ENCODE measurements at regions not wholly inside any gene's neighbourhood (a gene's known extent, or its start where the extent isn't known, plus 50 kb on each side); places are given as distances from the start of the nearest gene placed in this dataset.
"Not testable (repeated sequence)": the region's sequence is repeated elsewhere in the genome, so short reads cannot be mapped to it uniquely, and the experiment has no call there.

- CTCF ChIA-PET, result interaction anchor here (0.6 kb wide), 1 partner anchor 14 kb away, joined by 3 read pairs; no protein-coding TSS in a partner anchor
- H3K4me1 Mint-ChIP-seq, result no peaks in the 10 kb centered on the region
- ATAC-seq (no peak), DNase-seq (no peak)
- peaks cover 6% of the 10 kb centered on the region for H3K27me3 Mint-ChIP-seq
- H3K27ac Mint-ChIP-seq, result no peak overlapping the region
- H3K4me3 Mint-ChIP-seq, result no peak overlapping the region
- H3K9me3 Mint-ChIP-seq (ENCODE audit: low read depth), result no peaks in the 10 kb centered on the region
- no peaks in the 10 kb centered on the region for H3K36me3 Mint-ChIP-seq
Observed at GRCh38 chr5:83001796-83002381, 75.3 kb downstream of the TMEM167A start.

GRCh38 chr5:83000922-83001321, 76.3 kb downstream of the TMEM167A start:
- CTCF ChIA-PET, result no interaction called here
- Mint-ChIP-seq H3K27ac (no peak overlapping the region), H3K9me3 (ENCODE audit: low read depth) (no peaks in the 10 kb centered on the region), H3K4me3 (no peak overlapping the region), H3K27me3 (peaks cover 6% of the 10 kb centered on the region), H3K36me3 (no peaks in the 10 kb centered on the region), H3K4me1 (no peaks in the 10 kb centered on the region)
- DNase-seq (no peak), ATAC-seq (no peak)

- Mint-ChIP-seq H3K27ac (no peak overlapping the region), H3K4me1 (no peaks in the 10 kb centered on the region), H3K4me3 (no peak overlapping the region), H3K36me3 (no peaks in the 10 kb centered on the region), H3K27me3 (peaks cover 6% of the 10 kb centered on the region), H3K9me3 (ENCODE audit: low read depth) (no peaks in the 10 kb centered on the region)
- ATAC-seq (no peak), DNase-seq (no peak)
- CTCF ChIA-PET, result no interaction called here
Observed at GRCh38 chr5:83000428-83000827, 76.8 kb downstream of the TMEM167A start.

GRCh38 chr5:82993416-82993815, 83.8 kb downstream of the TMEM167A start:
- no peaks in the 10 kb centered on the region for H3K36me3 Mint-ChIP-seq
- DNase-seq (no peak), ATAC-seq (no peak)
- no peaks in the 10 kb centered on the region for H3K9me3 Mint-ChIP-seq (ENCODE audit: low read depth)
- H3K27me3 Mint-ChIP-seq, result no peaks in the 10 kb centered on the region
- H3K4me1 Mint-ChIP-seq, result no peaks in the 10 kb centered on the region
- no peak overlapping the region for H3K4me3 Mint-ChIP-seq
- CTCF ChIA-PET, result no interaction called here
- H3K27ac Mint-ChIP-seq, result no peak overlapping the region

GRCh38 chr5:82992646-82993045, 84.5 kb downstream of the TMEM167A start:
- Mint-ChIP-seq H3K36me3 (no peaks in the 10 kb centered on the region), H3K4me3 (no peak overlapping the region), H3K27ac (no peak overlapping the region), H3K9me3 (ENCODE audit: low read depth) (no peaks in the 10 kb centered on the region), H3K4me1 (no peaks in the 10 kb centered on the region), H3K27me3 (no peaks in the 10 kb centered on the region)
- CTCF ChIA-PET, result no interaction called here
- ATAC-seq (no peak), DNase-seq (no peak)

DNA sequence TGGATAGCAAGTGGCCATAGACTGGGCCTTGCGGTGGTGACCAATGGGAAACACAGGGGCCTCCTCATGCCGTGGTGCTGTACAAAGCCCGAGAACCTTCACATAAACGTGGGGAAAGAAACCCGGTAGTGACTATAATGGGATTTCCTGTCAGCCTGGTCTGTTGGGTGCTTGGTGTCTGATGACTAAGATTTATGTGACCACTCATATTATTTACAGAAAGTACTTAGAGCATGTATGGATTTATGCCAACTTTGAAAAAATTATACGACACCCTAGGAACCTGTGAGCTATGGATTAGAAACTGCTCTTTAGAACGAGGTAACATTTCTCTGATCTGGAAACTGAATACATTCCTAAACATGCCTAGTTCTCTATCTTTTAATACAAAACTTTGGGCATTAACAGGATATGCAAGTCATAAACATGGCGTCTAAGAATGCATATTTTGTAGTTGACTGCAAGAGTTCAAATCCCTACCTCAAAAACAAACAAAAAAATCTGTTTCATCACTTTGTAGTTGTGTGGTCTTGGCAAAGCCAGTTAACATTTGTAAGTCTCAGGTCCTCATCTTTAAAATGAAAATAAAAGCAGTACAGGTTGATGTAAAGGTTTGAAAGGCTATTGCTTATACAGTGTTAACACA, 85.4 kb downstream of the TMEM167A start:
- ATAC-seq (no peak), DNase-seq (no peak)
- H3K27ac Mint-ChIP-seq, result no peak overlapping the region
- H3K36me3 Mint-ChIP-seq, result no peaks in the 10 kb centered on the region
- H3K4me1 Mint-ChIP-seq, result no peaks in the 10 kb centered on the region
- H3K4me3 Mint-ChIP-seq, result no peak overlapping the region
- no peaks in the 10 kb centered on the region for H3K27me3 Mint-ChIP-seq
- CTCF ChIA-PET, result no interaction called here
- no peaks in the 10 kb centered on the region for H3K9me3 Mint-ChIP-seq (ENCODE audit: low read depth)

GRCh38 chr5:82991059-82991458, 86.1 kb downstream of the TMEM167A start:
- CTCF ChIA-PET, result no interaction called here

GRCh38 chr5:82987188-82987587, 90.0 kb downstream of the TMEM167A start:
- no peaks in the 10 kb centered on the region for H3K9me3 Mint-ChIP-seq (ENCODE audit: low read depth)
- no peak for ATAC-seq
- CTCF ChIA-PET, result no interaction called here
- no peak overlapping the region for H3K27ac Mint-ChIP-seq
- no peaks in the 10 kb centered on the region for H3K36me3 Mint-ChIP-seq
- DNase-seq, result no peak
- H3K27me3 Mint-ChIP-seq, result no peaks in the 10 kb centered on the region
- no peaks in the 10 kb centered on the region for H3K4me1 Mint-ChIP-seq
- H3K4me3 Mint-ChIP-seq, result no peak overlapping the region

More at GRCh38 chr5:82991059-82991458, 86.1 kb downstream of the TMEM167A start:
- no peak for ATAC-seq
- no peaks in the 10 kb centered on the region for H3K4me1 Mint-ChIP-seq
- H3K27me3 Mint-ChIP-seq, result no peaks in the 10 kb centered on the region
- no peaks in the 10 kb centered on the region for H3K36me3 Mint-ChIP-seq
- no peaks in the 10 kb centered on the region for H3K9me3 Mint-ChIP-seq (ENCODE audit: low read depth)
- no peak overlapping the region for H3K4me3 Mint-ChIP-seq
- DNase-seq, result no peak
- no peak overlapping the region for H3K27ac Mint-ChIP-seq

GRCh38 chr5:82986404-82986803, 90.8 kb downstream of the TMEM167A start:
- CTCF ChIA-PET, result no interaction called here
- DNase-seq (no peak), ATAC-seq (no peak)
- H3K4me1 Mint-ChIP-seq, result no peaks in the 10 kb centered on the region
- H3K4me3 Mint-ChIP-seq, result no peak overlapping the region
- H3K27ac Mint-ChIP-seq, result no peak overlapping the region
- no peaks in the 10 kb centered on the region for H3K9me3 Mint-ChIP-seq (ENCODE audit: low read depth)
- no peaks in the 10 kb centered on the region for H3K36me3 Mint-ChIP-seq
- peaks cover 5% of the 10 kb centered on the region for H3K27me3 Mint-ChIP-seq

DNA sequence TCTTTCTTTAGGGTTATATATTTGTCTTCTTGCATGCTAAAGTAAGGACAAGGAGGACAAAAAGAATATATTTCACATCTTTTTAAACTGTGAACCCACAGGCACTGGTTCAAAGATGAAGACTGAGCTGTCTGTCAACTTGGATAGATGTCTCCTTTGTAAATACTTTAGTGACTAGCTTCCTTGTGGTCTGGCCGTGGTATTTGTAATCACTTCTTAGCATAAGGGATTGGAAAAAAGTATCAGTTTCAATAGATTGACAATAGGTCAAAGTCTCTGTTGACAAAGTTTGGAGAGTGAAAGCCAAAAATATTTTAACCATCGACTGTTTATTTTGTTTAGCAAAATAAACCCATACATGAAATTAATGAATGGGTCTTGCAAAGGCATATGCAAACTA, 91.4 kb downstream of the TMEM167A start:
- DNase-seq (no peak), ATAC-seq (no peak)
- CTCF ChIA-PET, result no interaction called here
- Mint-ChIP-seq H3K9me3 (ENCODE audit: low read depth) (no peaks in the 10 kb centered on the region), H3K4me1 (no peaks in the 10 kb centered on the region), H3K36me3 (no peaks in the 10 kb centered on the region), H3K4me3 (no peak overlapping the region), H3K27me3 (peaks cover 5% of the 10 kb centered on the region), H3K27ac (no peak overlapping the region)

GRCh38 chr5:82984786-82985735, 92.1 kb downstream of the TMEM167A start:
- ATAC-seq, result no peak
- no peaks in the 10 kb centered on the region for H3K4me1 Mint-ChIP-seq
- no peak for DNase-seq
- no peak overlapping the region for H3K27ac Mint-ChIP-seq
- CTCF ChIA-PET, result no interaction called here
- H3K27me3 Mint-ChIP-seq, result peaks cover 5% of the 10 kb centered on the region
- no peak overlapping the region for H3K4me3 Mint-ChIP-seq
- H3K36me3 Mint-ChIP-seq, result no peaks in the 10 kb centered on the region
- H3K9me3 Mint-ChIP-seq (ENCODE audit: low read depth), result no peaks in the 10 kb centered on the region

- no peaks in the 10 kb centered on the region for H3K36me3 Mint-ChIP-seq
- H3K27me3 Mint-ChIP-seq, result peaks cover 5% of the 10 kb centered on the region
- H3K4me3 Mint-ChIP-seq, result no peak overlapping the region
- no peaks in the 10 kb centered on the region for H3K4me1 Mint-ChIP-seq
- DNase-seq, result no peak
- CTCF ChIA-PET, result no interaction called here
- peaks cover under 1% of the 10 kb centered on the region for H3K9me3 Mint-ChIP-seq (ENCODE audit: low read depth)
- ATAC-seq, result no peak
- no peak overlapping the region for H3K27ac Mint-ChIP-seq
Observed at GRCh38 chr5:82982846-82983245, 94.3 kb downstream of the TMEM167A start.

DNA sequence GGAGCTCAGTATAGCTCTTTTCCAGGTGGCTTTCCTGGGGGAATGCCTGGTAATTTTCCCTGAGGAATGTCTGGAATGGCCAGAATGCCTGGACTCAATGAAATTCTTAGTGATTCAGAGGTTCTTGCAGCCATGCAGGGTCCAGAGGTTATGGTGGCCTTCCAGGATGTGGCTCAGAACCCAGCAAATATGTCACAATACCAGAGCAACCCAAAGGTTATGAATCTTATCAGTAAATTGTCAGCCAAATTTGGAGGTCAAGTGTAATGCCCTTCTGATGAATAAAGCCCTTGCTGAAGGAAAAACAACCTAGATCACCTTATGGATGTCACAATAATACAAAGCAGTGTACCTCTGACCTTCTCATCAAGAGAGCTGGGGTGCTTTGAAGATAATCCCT, 100.3 kb downstream of the TMEM167A start:
- DNase-seq, CTCF ChIA-PET, H3K4me3 Mint-ChIP-seq, ATAC-seq, H3K27ac Mint-ChIP-seq, H3K4me1 Mint-ChIP-seq, H3K27me3 Mint-ChIP-seq, H3K36me3 Mint-ChIP-seq: not testable (repeated sequence)
- peaks cover 20% of the 10 kb centered on the region for H3K9me3 Mint-ChIP-seq (ENCODE audit: low read depth)

GRCh38 chr5:82975812-82976211, 101.4 kb downstream of the TMEM167A start:
- no peaks in the 10 kb centered on the region for H3K27me3 Mint-ChIP-seq
- CTCF ChIA-PET, result no interaction called here
- peaks cover 4% of the 10 kb centered on the region for H3K36me3 Mint-ChIP-seq
- H3K27ac Mint-ChIP-seq, result no peak overlapping the region
- no peaks in the 10 kb centered on the region for H3K4me1 Mint-ChIP-seq
- H3K4me3 Mint-ChIP-seq, result no peak overlapping the region
- ATAC-seq (no peak), DNase-seq (no peak)
- peaks cover 20% of the 10 kb centered on the region for H3K9me3 Mint-ChIP-seq (ENCODE audit: low read depth)

Data from activated CD8-positive, alpha-beta memory T cell treated with anti-CD3 and anti-CD28 coated beads, Interleukin-2, amount 10 ng/mL, durations not matched to agents 7 days and 5 days (primary cell).